Activated T-helper 2 cell treated with anti-CD3 and anti-CD28 coated beads, Interferon-gamma antibody, Interleukin-2, Interleukin-4, amounts not matched to agents 10 μg/mL and 5 μg/mL and 100 μg/mL, durations not matched to agents 14 hours and 24 hours and 36 hours (primary cell): ENCODE measurements at regions not wholly inside any gene's neighbourhood (a gene's known extent, or its start where the extent isn't known, plus 50 kb on each side); places are given as distances from the start of the nearest gene placed in this dataset.

Experiments used
- DNase-seq: peaks from one replicate; pipeline ENCODE4 v3.0.0; 2021; ENCODE audit warnings: low spot score
- H3K27ac Mint-ChIP-seq: one replicate; pipeline ENCODE4 v1.8.0; 2021; ENCODE audit warnings: mixed read lengths
- H3K27me3 Mint-ChIP-seq: one replicate; pipeline ENCODE4 v1.8.0; 2021; ENCODE audit warnings: low read depth, mixed read lengths
- H3K36me3 Mint-ChIP-seq: one replicate; pipeline ENCODE4 v1.8.0; 2021; ENCODE audit warnings: low read depth, mixed read lengths
- H3K4me1 Mint-ChIP-seq: one replicate; pipeline ENCODE4 v1.8.0; 2021; ENCODE audit warnings: low read depth, mixed read lengths
- H3K4me3 Mint-ChIP-seq: one replicate; pipeline ENCODE4 v1.8.0; 2021; ENCODE audit warnings: low read depth, mild to moderate bottlenecking, moderate library complexity, mixed read lengths
- H3K9me3 Mint-ChIP-seq: one replicate; pipeline ENCODE4 v1.8.0; 2021; ENCODE audit warnings: mixed read lengths
- intact Hi-C: fragments of 100-400 bp; cut with micrococcal nuclease; formaldehyde crosslinking; loops from one replicate; pipeline ENCODE4 v1.15.1; 2023

DNA sequence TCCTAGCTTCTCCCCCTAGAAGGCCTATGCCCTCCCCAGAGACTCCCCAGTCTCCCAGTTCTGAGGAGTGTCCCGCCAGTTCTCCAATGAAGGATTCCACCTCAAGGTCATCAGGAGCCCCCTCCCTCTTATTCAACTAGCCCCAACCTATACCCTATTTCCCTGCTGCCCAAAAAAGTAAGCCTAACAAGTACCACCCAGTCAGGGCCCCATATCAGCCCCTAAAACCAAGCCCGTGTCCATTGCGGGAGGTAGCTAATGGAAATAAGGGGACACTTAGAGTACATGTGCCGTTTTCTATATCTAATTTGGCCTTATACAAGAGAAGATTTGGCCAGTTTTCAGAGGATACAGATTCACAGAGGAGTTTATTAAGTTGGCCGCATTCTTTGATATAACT lies 416.2 kb downstream of the MATN1 start:
- no peaks in the 10 kb centered on the region for H3K36me3 Mint-ChIP-seq
- intact Hi-C loops, result no loop called here
- DNase-seq, result no peak
- no peaks in the 10 kb centered on the region for H3K9me3 Mint-ChIP-seq
- H3K4me1 Mint-ChIP-seq, result no peaks in the 10 kb centered on the region
- H3K27ac Mint-ChIP-seq, result no peak overlapping the region
- H3K27me3 Mint-ChIP-seq, result no peaks in the 10 kb centered on the region
- no peak overlapping the region for H3K4me3 Mint-ChIP-seq

DNA sequence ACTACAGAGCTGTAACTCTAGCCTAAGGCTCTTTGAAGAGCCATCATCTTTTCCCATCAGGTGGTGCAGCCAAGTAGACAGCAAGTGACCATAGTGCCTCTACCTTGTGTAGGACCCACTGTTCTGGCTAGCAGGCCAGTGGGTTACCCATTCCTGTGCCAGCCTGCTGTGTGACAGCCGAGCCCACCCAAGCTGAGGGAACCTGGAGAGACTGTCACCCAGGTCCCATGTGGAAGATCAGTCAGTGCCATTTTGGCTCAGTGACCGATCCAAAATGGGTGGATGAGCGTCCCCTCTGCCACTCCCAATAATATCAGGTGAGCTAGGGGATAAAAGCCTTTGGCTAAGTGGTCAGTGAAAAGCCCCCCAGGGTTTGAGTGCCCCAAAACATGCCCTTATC lies 417.9 kb downstream of the MATN1 start:
- Mint-ChIP-seq H3K4me1 (no peaks in the 10 kb centered on the region), H3K27me3 (peaks cover 3% of the 10 kb centered on the region), H3K36me3 (no peaks in the 10 kb centered on the region), H3K9me3 (no peaks in the 10 kb centered on the region), H3K4me3 (no peak overlapping the region), H3K27ac (no peak overlapping the region)
- intact Hi-C loops, result no loop called here
- no peak for DNase-seq

DNA sequence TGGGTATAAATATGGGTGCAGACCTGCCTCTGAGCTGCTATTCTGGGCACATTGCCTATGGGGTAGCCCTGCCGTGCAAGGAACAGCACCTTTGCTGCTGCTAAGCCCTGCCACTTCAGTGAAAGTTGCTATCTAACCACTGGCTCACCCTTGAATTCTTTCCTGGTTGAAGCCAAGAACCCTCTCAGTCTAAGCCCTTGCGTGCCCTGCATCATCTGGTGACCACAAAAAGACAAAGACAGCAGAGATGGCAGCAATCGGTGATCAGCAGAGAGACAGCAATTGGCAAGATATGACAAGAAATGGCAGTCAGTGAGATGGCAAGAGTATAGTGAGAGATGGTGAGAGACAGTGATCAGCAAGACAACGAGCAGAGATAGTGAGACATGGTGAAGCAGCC lies 418.3 kb downstream of the MATN1 start:
- DNase-seq, result no peak
- H3K36me3 Mint-ChIP-seq, result no peaks in the 10 kb centered on the region
- intact Hi-C loops, result no loop called here
- peaks cover 3% of the 10 kb centered on the region for H3K27me3 Mint-ChIP-seq
- no peaks in the 10 kb centered on the region for H3K9me3 Mint-ChIP-seq
- H3K4me3 Mint-ChIP-seq, result no peak overlapping the region
- H3K4me1 Mint-ChIP-seq, result no peaks in the 10 kb centered on the region
- no peak overlapping the region for H3K27ac Mint-ChIP-seq

DNA sequence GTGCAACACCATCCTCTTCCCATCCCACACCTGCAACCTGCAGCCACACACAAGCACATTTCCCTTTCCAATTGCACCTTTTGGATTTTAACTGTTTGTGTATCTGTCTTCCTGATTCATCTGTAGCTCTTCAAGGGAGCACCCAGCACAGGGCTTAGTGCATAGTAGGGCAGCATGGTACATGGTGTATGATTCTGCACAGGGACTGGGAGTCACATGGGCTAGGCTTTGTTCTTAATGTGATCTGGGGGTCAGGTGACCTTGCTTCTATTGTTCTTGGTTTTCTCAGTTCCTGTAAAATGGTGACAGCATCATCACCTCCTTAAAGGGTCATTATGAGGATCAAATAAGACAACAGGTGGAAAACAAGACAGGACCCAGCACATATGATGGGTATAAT lies 419.3 kb downstream of the MATN1 start:
- Mint-ChIP-seq H3K4me1 (no peaks in the 10 kb centered on the region), H3K4me3 (no peak overlapping the region), H3K36me3 (no peaks in the 10 kb centered on the region), H3K27ac (no peak overlapping the region), H3K9me3 (no peaks in the 10 kb centered on the region), H3K27me3 (peaks cover 3% of the 10 kb centered on the region)
- no peak for DNase-seq
- intact Hi-C loops, result no loop called here

DNA sequence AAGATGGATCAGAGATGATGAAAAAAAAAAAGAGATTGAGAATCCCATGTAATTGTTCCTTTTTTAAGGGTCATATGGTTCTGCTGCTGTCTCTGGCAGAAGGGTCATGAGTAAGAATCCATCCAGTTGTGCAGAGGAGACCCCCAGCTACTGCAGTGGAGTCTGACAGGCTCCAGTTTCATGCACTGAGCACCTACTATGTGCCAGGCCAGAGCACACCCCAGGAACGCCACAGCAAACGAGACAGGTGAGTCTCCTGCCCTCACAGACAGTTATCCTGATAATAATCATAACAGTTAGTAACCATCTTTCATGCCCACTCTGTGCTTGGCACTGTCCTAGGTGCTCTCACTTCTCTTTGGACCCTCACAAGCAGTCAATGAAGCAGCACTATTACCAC lies 420.0 kb downstream of the MATN1 start:
- no peaks in the 10 kb centered on the region for H3K36me3 Mint-ChIP-seq

DNA sequence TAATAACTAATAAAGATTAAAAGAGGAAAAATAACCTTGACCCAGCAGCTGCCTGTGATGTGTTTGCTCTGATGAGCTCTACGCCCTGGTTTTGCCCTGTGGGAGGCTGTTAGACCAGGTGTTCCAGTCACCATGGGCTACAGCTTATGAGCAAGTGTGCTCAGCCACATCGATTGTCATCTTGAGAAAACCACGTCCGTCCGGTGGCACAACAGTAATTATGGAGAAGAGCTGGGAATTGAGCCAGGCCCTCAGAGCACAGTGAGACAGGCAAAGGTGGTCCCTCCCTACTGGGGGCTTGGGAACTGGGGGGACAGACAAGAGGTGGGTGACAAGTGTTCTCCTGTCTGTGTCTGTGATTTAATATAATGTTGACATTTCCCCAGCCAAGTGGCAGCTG lies 420.5 kb downstream of the MATN1 start:
- Mint-ChIP-seq H3K4me1 (no peaks in the 10 kb centered on the region), H3K27me3 (peaks cover 6% of the 10 kb centered on the region), H3K27ac (no peak overlapping the region), H3K4me3 (no peak overlapping the region), H3K9me3 (no peaks in the 10 kb centered on the region), H3K36me3 (no peaks in the 10 kb centered on the region)
- intact Hi-C loops, result no loop called here
- DNase-seq, result no peak

More for the DNA sequence above, 420.0 kb downstream of the MATN1 start:
- Mint-ChIP-seq H3K27ac (no peak overlapping the region), H3K27me3 (peaks cover 6% of the 10 kb centered on the region), H3K4me3 (no peak overlapping the region), H3K9me3 (no peaks in the 10 kb centered on the region), H3K4me1 (no peaks in the 10 kb centered on the region)
- DNase-seq, result no peak
- intact Hi-C loops, result no loop called here

DNA sequence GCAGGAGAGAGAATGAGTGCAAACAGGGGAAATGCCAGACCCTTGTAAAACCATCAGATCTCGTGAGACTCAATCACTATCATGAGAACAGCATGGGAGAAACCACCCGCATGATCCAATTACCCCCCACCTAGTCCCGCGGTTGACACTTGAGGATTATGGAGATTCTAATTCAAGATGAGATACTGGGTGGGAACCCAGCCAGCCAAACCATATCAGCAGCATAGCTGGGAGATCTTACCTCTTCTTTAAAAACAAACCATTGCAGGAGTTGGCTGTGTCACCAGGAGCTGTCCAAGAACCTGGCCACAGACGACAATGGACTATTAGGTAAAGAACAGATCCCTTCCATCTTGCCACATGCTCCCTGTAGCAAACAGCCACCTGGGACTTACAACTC lies 422.7 kb downstream of the MATN1 start:
- Mint-ChIP-seq H3K4me3 (no peak overlapping the region), H3K4me1 (no peaks in the 10 kb centered on the region), H3K27me3 (peaks cover 6% of the 10 kb centered on the region), H3K36me3 (no peaks in the 10 kb centered on the region), H3K9me3 (no peaks in the 10 kb centered on the region), H3K27ac (no peak overlapping the region)
- no peak for DNase-seq
- intact Hi-C loops, result no loop called here

DNA sequence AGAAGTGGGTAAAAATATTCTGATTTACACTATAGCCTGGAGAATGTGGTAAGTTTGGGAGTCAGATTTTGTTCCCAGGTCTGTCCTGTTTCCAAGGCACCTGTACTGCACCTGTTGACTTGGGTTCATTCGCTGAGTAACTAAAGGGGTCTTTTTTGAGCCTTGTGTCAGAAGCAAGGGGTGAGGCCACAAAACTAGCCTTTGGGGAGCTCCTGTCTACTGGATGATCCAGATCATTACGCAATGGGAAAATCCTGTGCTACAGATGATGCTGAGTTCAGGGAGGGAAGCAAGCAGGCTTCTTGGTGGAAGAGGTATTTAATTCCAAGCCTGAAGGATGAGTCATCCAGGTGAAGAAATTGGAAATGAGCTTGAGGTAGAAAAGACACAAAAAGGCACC lies 424.0 kb downstream of the MATN1 start:
- Mint-ChIP-seq H3K9me3 (no peaks in the 10 kb centered on the region), H3K27ac (no peak overlapping the region), H3K27me3 (peaks cover 6% of the 10 kb centered on the region), H3K4me3 (no peak overlapping the region), H3K36me3 (no peaks in the 10 kb centered on the region), H3K4me1 (no peaks in the 10 kb centered on the region)
- intact Hi-C loops, result no loop called here
- no peak for DNase-seq

DNA sequence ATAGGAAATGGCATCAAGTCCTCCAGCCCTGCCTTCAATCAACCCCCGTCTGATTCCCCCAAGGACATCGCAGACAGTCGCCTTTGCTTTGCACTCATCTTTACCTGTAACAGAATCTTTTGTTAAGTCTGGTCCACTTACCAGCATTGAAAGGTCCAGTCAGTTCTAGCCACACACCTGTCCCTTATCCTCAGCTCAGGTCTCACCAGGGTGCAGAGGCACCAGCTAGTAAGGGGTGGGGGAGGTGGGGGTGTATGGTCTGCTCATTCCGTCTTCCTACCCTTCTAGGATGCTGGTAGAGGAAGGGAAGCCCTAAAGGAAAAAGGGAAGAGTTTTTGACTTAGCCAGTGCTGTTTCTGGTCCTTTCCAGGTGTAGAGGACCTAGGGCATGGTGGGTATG lies 427.7 kb downstream of the MATN1 start:
- Mint-ChIP-seq H3K4me3 (no peak overlapping the region), H3K27me3 (peaks cover 21% of the 10 kb centered on the region), H3K4me1 (no peaks in the 10 kb centered on the region), H3K36me3 (no peaks in the 10 kb centered on the region), H3K9me3 (no peaks in the 10 kb centered on the region), H3K27ac (no peak overlapping the region)
- intact Hi-C loops, result no loop called here
- no peak for DNase-seq

DNA sequence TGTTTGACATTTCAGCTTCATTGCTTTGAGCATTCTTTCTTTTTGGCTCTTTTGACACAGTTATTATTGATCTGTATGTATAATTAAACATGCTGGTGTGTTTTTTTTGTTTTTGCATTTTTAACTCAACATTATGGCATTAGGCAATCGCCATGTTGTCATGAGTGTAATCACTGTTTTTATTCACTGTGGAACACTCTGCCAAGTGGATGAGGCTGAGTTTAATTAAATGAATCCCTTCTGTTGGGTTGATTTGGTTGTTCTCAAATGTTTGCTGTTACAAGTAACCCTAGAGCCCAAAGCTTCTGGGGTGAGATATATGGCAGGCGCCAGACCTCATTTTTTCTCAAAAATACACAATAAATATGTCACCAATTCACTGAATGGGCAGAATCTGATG lies 428.1 kb downstream of the MATN1 start:
- Mint-ChIP-seq H3K4me1 (no peaks in the 10 kb centered on the region), H3K9me3 (no peaks in the 10 kb centered on the region), H3K36me3 (no peaks in the 10 kb centered on the region), H3K4me3 (no peak overlapping the region), H3K27me3 (peaks cover 25% of the 10 kb centered on the region), H3K27ac (no peak overlapping the region)
- intact Hi-C loops, result no loop called here
- DNase-seq, result no peak

DNA sequence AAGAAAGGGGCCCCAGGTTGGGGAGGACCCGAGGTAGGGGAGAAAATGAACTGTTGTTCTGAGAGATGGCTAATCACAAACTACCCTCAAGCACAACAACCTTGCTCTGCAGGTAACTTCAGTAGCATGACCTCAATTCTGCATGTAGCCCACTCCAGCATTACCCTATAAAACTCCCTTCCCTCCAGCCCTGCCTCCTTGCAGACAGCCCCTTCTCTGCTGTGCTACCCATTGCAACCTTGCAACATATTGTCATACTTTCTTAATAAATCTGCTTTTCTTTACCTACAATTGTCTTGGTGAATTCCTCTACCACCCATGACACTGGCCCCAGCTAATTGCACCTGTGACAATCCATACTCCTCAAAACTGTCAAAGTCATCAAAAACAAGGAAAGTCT lies 428.9 kb downstream of the MATN1 start:
- intact Hi-C loops, result no loop called here
- Mint-ChIP-seq H3K4me3 (no peak overlapping the region), H3K36me3 (no peaks in the 10 kb centered on the region), H3K27me3 (peaks cover 25% of the 10 kb centered on the region), H3K4me1 (no peaks in the 10 kb centered on the region), H3K27ac (no peak overlapping the region), H3K9me3 (no peaks in the 10 kb centered on the region)
- no peak for DNase-seq

DNA sequence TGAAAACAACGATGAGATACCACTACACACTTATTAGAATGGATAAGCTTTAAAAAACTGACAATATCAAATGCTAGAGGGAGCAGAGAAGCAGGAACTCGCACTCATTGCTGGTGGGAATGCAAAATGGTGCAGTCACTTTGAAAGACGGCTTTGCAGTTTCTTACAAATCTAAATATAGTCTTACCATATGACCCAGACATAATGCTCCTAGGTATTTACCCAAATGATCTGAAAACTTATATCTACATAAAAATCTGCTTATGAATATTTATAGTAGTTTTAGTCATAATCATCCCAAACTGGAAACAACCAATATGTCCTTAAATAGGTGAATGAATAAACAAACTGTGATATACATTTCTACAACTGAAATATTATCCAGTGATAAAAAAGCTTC lies 430.9 kb downstream of the MATN1 start:
- Mint-ChIP-seq H3K9me3 (no peaks in the 10 kb centered on the region), H3K4me1 (no peaks in the 10 kb centered on the region), H3K36me3 (no peaks in the 10 kb centered on the region), H3K4me3 (no peak overlapping the region), H3K27ac (no peak overlapping the region), H3K27me3 (peaks cover 23% of the 10 kb centered on the region)
- no peak for DNase-seq
- intact Hi-C loops, result no loop called here

DNA sequence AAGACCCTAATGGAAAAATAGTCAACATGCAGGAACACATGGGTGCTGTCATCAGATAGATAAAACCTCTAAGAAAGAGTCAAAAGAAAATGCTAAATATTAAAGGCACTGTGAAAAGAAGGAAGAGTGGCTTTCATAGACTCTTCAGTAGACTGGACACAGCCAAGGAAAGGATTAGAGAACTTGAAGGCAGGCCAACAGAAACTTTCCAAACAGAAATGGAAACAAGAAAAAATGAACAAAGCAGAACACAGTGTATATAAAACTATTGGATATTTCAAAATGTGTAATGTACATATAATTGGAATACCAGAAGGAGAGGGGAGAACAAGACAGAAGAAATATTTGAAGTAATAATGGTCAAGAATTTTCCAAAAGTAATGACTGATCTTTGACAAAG lies 431.9 kb downstream of the MATN1 start:
- H3K36me3 Mint-ChIP-seq, result no peaks in the 10 kb centered on the region
- H3K27me3 Mint-ChIP-seq, result peaks cover 24% of the 10 kb centered on the region
- H3K9me3 Mint-ChIP-seq, result no peaks in the 10 kb centered on the region
- no peak for DNase-seq
- H3K27ac Mint-ChIP-seq, result no peak overlapping the region
- no peak overlapping the region for H3K4me3 Mint-ChIP-seq
- no peaks in the 10 kb centered on the region for H3K4me1 Mint-ChIP-seq
- intact Hi-C loops, result no loop called here

DNA sequence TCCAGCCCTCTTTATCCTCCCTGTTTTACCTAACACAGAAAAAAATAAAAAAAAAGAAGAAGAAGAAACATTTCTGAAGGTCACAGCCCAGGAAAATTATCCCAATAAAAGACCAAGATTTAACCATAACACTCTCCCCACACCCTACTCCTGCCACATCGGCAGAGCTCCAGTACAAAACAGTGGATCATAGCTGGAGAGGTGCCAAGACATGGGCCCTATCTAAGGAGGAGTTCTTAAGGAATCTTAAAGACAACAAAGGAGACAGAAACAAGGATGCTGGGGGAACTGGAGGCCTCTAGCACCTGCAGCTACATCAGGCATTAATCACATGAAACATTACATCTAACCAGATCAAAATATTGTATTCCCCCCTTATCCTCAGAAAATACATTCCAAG lies 432.8 kb downstream of the MATN1 start:
- H3K4me1 Mint-ChIP-seq, result no peaks in the 10 kb centered on the region
- H3K27me3 Mint-ChIP-seq, result peaks cover 24% of the 10 kb centered on the region
- H3K27ac Mint-ChIP-seq, result no peak overlapping the region
- H3K4me3 Mint-ChIP-seq, result no peak overlapping the region
- H3K36me3 Mint-ChIP-seq, result no peaks in the 10 kb centered on the region
- DNase-seq, result no peak
- intact Hi-C loops, result no loop called here
- H3K9me3 Mint-ChIP-seq, result no peaks in the 10 kb centered on the region
